ENCODE measurements at regions not wholly inside any gene's neighbourhood (a gene's known extent, or its start where the extent isn't known, plus 50 kb on each side); places are given as distances from the start of the nearest gene placed in this dataset.
"Not testable (repeated sequence)": the region's sequence is repeated elsewhere in the genome, so short reads cannot be mapped to it uniquely, and the experiment has no call there.

DNA sequence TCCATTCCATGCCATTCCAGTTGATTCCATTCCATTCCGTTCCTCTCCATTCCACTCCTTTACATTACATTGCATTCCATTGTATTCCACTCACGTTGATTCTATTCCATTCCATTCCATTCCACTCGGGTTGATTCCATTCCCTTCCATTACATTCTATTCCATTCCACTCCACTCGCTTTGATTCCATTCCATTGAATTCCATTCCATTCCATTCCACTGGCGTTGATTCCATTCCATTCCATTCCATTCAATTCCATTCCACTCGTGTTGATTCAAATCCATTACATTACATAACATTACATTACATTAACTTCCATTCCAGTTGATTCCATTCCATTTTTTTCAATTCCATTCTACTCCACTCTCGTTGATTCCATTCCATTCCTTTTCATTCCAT lies 1142.8 kb downstream of the RPIA start:
- no peak for DNase-seq

DNA sequence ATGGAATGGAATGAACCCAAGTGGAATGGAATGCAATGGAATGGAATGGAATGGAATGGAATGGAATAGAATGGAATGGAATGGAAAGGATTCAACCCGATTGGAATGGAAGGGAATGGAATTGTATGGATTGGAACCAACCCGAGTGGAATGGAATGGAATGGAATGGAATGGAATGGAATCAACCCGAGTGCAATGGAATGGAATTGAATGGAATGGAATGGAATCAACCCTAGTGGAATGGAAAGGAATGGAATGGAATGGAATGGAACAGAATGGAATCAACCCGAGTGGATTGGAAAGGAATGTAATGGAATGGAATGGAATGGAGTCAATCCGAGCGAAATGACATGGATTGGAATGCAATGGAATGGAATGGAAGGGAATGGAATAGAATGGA lies 1144.9 kb downstream of the RPIA start:
- not testable (repeated sequence) for DNase-seq

DNA sequence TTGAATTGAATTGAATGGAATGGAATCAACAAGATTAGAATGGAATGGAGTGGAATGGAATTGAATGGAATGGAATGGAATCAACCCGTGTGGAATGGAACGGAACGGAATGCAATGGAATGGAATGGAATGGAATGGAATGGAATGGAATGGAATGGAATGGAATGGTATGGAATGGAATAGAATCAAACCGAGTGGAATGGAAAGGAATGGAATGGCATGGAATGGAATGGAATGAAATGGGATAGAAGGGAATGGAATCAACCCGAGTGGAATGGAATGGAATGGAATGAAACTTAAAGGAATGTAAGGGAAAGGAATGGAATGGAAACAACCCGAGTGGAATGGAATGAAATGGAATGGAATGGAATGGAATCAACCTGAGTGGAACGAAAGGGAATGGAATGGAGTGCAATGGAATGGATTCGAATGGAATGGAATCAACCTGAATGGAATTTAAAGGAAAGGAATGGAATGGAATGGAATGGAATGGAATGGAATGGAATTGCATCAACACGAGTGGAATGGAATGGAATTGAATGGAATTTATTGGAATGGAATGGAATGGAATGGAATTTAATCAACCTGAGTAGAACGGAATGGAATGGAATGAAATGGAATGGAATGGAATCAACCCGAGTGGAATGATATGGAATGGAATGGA lies 1146.6 kb downstream of the RPIA start:
- no peak for DNase-seq

DNA sequence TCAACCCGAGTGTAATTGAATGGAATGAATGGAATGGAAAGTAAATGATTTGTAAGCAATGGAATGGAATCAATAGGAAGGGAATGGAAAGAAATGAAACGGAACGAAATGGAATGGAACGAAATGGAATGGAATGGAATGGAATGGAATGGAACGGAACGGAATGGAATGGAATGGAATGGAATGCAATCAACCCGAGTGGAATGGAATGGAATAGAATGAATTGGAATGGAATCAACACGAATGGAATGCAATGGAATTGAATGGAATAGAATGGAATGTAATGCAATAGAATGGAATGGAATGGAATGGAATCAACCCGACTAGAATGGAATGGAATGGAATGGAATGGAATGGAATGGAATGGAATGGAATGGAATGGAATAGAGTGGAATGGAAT lies 1148.7 kb downstream of the RPIA start:
- DNase-seq: not testable (repeated sequence)

DNA sequence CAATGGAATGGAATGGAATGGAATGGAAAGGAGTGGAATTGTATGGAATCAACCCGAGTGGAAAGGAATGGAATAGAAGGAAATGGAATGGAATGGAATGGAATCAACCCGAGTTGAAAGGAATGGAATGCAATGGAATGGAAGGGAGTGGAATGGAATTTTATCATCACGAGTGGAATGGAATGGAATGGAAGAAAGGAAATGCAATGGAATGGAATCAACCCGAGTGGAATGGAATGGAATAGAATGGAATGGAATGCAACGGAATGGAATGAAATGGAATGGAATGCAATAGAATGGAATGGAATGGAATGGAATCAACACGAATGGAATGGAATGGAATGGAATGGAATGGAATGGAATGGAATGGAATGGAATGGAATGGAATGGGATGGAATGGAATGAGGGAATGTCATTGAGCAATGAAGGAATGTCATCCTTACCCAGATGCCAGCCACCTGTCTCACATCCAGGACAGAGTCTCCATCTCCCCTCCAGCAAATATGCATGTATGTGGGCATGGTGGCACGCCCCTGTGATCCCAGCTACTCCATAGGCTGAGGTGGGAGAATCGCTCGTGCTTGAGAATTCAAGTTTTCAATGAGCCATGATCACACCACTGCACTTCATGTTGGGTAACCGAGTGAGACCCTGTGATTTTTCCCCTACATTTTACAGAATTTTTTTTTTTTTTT lies 1149.5 kb downstream of the RPIA start:
- not testable (repeated sequence) for DNase-seq

DNA sequence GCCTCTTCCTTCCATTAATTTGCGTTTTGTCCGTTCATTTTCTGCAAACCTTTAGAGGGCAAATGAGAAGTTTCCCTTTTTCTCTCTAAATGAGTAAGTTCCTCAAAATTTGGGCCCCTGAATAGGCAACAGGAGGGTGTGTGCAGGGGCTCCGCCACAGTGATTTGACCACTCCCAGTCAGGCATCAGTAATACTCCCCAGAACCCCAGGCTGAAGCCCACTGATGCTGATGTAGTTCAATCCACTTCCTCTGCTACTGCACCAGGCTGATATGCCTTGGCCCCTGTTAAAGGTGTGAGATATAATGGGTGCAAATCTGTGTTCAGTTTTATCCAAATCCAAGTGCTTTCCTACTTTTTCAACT lies 1150.0 kb downstream of the RPIA start:
- no peak for DNase-seq

DNA sequence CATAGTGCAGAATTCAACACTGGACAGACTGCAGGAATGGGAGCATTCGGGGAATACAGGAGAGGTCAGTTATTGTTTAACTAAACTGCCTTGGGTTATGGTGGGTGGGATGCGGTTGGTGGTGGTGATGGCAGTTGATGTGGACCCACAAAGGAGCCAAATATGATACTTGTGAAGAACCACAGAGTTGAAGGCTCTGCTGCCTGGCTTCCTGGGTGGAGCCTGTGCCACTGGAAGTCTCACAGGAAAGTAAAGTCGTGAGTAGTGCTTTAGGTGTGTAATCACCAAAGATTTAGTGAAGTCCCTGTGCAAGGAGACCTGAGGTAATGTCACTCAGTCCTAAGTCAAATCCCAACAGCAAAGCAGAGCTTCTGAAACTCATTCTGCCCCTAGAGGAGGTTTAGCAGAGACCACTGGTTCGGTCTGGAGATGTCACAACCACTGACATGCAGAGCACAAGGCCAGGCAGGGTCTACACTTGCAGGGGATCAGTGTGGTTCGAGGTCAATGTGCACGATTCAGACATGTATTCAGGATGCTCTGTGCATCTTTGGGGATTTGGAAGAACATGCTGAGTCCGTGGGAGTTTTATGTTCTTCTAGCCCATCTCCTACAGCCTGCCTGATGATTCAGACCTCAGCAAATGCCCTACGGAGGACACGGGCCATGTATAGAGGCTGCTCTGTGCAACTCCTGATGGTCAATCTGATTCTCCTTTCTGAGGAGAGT lies 1150.9 kb downstream of the RPIA start:
- no peak for DNase-seq

DNA sequence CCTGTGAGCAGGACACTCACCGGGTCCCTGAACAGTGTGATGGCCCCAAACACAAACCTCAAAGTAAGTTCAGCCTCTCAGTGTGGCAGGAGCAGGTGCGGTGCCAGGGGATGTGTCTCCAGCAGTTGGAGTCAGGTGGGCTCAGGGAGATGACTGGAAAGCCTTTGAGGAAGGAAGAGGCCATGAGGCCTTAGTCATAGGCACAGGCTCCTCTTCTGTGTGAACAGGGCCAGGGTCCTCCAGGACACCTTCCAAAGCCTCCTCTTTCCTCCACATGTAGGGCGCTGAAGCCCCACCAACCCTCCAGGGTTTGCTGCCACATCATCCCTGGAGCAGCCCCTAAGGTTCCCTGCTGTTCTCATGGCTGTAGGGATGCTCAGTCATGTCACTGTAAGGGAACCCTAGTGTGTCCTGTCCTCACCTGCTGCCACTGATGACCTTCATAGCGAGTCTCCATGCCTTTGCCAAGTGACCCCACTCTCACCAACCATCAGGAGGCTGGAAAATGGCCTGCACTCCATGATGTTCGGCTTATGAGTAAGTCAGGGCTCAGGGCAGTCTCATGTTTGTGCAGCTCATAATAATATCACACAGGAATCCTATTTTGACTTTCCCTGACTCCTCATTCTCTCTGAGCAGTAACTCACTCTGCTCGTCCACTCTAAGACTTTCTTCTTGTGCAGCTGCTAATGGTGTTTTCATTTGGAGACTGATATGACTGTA lies 1152.9 kb downstream of the RPIA start:
- no peak for DNase-seq

DNA sequence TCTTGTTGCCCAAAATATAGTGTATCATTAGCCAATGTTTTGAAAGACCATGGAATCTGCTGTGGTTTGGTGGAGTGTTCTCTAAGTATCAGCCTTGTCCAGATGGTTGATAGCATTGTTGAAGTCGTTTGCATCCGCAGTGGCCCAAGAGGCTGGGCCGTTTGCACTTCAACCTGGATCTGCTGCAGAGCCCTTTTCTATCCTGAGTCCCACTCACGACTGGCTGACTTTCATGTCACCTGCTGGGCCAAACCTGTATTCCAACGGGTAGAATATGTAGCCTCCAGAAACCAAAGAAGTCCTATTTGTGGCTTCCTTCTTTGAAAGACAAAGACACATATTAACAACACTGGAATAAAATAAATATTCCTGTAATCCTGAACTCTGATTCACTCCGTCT lies 1154.1 kb downstream of the RPIA start:
- no peak for DNase-seq

DNA sequence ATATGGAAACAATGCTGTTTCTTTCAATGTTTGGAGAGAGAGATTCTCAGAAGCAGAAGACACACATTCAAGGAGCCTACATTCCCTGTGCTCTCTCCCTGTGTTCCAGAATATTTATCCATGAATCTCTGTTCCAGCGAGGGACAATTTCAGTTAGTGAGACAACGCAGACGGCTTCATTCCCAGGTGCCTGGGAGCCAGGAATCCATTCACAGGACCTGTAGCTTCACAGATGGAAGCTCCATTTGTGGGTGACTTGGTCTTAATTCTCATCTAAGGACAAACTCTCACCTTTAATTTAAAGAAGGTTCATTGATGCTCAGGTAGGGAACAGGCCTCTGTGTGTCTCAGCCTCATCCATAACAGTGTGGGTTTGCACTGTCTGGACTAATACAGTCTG lies 1156.6 kb downstream of the RPIA start:
- DNase-seq: no peak

DNA sequence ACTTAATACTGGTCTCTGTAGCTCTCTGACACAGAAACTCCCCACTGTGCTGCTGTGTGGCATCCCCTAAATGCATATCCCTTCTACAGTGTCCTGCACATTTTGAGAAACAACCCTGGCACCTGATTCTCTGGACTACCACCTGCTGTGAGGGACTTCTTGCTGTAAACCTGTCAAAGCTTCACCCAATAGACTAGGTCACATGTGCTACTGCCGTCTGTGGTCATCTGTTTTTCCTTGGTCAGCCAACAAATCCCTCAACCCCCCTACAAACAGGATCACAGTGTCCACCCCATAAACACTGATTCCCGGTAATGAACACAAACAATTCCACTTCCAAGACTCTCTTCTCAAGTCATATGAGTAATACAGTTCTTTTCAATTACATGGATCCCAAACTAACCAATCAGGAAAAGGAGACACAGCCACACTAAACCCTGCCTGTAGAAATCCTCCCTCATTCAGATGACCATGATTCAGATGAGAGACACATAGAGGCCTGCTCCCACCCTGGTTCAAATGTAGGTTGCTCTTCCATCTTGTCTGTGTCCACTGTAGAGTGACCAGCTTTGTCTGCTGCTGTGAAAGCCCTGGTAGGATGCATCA lies 1157.4 kb downstream of the RPIA start:
- DNase-seq: no peak

DNA sequence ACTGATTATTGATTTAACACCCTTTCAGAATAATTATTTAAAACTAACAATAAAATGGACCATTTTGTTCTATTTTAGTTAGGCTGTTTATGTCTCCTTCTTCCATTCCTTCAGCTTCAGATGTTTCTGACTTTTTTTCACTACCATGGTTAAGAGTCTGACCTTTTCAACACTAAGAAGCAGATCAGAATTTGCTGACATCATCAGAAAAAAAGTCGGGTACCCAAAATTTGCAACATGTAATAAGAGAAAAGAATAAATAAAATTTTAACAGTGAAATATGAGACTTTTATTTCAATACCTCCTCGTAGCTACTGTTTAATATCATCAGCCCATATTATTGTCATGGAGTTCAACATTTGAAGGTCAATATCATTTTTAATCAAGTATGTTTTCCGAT lies 1158.3 kb downstream of the RPIA start:
- DNase-seq: no peak

DNA sequence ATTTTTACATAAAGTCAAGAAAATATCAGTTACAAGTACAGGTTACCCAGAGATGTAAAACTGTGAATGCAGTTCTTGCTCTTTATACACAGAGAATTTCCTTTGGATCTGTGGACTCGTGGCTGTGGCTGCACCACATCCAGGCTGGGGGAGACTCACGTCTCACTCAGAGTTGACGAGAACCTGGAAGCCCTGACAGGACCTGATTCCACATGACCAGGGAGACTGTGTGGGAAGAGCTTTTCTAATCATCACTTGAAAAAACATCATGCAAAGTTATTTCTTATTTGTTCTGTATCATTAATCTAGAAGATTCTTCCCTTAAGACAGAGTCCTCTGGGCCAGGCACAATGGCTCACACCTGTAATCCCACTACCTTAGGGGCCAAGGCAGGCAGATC lies 1159.0 kb downstream of the RPIA start:
- no peak for DNase-seq

DNA sequence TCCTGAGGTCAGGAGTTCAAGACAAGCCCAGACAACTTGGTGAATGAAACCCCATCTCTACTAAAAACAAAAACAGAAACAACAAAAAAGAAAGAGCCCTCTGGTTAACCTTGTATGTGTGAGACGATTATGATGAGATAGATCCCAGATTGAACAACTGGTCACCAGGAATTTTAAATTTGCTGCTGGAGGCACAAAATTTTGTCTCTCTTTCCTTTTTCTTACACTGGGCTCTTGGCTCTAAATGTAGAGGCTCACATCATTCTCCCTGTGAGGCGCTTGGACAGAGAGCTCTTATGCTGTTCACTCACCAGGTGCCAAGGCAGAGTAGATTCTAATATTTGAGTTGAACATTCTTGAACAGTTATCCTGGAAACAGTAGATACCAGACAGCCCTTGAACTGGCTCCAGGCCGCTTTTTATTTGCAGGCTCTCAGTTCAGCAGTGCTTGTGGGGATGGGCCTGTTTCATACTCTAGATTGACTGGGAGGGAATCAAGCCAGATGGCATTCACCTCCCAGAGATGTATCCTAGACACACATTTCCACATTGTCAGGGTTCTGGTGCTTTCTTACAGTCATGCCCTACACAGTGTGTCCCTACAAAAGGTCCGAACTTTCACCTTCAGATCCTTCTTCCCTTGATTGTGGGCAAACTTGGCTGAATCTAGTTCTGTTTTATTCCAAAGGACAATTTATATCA lies 1159.6 kb downstream of the RPIA start:
- DNase-seq: no peak

DNA sequence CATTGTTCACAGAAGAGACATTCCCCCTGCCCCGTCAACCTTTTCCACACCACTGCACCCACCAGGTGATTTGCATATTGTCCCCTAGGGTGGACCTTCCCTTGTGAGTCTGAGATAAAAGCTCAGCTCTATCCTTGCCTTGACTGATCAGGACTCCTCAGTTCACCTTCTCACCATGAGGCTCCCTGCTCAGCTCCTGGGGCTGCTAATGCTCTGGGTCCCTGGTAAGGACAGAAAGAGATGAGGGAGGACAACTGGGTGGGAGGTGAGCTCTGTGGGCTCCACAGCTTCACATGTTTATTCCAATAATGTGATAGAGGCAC lies 1160.1 kb downstream of the RPIA start:
- DNase-seq: no peak

DNA sequence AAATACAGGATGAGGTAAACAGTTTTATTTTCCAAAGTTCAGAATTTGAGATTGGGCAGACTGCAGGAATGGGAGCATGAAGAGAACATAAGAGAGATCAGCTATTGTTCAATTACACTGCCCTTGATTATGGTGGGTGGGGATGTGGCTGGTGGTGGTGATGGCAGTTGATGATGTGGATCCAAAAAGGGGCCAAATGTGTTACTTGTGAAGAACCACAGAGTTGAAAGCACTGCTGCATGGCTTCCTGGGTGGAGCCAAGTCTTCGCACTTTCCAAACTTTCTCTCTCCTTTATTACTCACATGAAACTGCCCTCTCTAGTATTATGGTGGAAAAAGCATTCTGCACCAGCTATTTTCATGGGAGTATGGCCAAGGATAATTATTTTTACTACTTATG lies 1162.0 kb downstream of the RPIA start:
- DNase-seq: not testable (repeated sequence)

DNA sequence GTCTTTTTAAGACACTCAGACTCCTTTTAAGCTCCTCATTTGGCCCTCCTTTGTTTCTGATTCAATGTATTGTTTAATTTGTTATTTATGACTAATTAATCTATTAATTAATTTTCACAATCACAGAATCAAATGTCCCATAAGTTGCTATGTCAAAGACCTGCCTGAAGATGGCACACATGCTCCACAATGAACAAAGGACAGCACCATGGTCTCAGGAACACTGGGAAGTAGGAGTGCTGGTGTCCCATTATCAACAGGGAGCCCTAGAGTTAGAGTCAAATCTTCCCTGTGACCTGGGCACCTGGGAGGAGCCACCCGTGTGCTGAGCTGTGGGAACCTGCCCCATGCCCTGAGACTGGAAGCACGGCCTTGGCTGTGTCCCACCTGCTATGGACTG lies 1164.3 kb downstream of the RPIA start:
- not testable (repeated sequence) for DNase-seq

DNA sequence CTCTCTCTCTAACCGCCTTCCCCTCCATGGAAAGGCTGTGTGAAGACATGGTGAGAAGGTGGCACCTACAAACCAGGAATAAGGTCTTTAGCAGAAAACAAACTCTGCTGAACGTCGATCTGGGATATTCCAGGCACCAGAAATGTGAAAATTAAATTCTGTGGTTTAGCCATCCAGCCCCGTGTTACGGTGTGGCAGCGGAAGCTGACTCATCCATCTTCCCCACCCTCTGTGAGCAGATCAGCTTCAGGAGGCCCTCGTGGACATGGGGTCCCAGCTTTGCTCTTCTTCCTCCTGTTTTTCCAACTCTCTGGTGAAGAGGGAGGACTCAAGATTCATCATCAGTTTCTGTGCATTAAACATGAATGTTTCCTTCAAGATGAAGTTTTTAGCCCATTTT lies 1164.8 kb downstream of the RPIA start:
- DNase-seq: not testable (repeated sequence)

DNA sequence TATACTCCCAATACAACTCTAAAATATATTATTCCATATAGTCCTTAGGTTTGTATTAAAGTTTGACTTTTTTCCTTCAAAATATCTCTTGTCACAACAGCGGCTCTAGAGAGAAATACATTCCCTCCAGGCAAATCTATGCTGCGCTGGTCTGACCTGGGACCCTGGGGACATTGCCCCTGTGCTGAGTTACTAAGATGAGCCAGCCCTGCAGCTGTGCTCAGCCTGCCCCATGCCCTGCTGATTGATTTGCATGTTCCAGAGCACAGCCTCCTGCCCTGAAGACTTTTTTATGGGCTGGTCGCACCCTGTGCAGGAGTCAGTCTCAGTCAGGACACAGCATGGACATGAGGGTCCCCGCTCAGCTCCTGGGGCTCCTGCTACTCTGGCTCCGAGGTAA lies 1170.7 kb downstream of the RPIA start:
- not testable (repeated sequence) for DNase-seq

DNA sequence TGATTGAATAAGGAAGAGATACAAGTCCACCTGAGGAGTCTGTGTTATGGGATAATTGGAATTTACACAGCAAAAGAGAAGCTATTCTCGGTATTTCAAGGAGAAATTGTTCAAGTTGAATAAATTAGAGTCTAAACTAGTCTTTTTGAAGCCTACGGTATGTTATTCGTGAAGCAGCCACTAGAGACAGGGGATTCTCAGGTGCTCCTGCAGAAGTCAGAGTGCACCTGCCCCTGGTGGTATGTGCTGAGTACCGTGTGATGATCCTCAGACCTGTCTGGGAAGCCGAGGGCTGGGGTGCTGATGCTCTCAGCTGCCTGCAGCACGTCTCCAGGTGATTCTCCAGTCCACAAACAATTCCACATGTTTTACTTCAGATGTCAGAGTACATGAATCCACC lies 1171.7 kb downstream of the RPIA start:
- not testable (repeated sequence) for DNase-seq

DNA sequence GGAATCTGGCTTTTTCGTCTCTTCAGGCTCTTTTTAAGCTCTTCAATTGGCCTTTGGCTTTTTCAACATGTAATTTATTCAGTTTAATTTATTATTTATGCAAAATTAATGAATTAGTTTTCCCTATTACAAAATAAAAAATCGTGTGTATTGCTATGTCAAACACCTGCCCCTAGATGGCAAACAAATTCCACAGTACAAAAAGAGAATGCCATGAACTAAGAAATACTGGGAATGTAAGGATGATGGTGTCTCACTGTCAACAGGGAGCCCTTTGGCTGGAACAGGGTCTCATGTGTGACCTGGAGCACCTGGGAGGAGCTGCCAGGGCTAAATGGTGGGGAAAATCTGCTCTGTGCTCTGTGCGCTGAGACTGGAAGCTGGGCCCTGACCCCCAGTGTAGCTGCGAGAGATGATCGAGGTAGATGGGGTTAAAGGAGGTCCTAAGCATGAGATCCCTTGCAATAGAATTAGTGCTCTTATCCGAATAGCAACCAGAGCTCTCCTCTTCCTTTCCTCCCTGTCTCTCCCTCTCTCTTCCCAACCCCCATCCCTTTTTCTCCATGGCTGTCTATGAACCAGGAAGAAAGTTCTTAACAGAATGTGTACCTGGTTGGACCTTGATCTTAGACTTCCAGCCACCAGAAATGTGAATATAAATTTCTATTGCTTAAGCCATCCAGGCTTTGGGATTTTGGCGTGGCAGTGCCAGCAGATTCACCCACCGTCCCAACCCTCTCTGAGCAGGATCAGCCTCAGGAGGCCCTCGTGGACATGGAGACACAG lies 1183.5 kb downstream of the RPIA start:
- DNase-seq: not testable (repeated sequence)

DNA sequence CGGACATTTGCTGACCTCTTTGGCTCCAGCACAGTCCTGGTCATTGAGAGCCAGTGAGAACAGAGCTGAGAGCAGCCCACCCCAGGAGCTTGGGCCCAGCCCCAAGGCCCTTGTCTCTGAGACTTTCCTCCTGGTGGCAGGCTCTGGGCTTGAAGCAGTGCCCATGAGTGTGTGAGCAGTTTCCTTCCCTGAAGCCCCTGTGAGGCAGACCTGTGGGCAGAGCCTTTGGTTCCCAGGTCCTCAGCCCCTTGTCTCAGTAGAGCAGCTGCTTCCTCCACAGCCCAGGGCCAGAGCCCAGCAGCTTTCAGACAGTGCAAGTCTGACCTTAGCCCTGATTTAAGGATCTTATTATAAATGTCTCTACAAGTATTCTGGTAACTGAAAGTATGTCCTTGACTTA lies 1185.0 kb downstream of the RPIA start:
- not testable (repeated sequence) for DNase-seq

All from activated CD4-positive, alpha-beta T cell treated with anti-CD3 and anti-CD28 coated beads for 4 hours (primary cell).